Neural progenitor cell (in vitro differentiated cells): ENCODE measurements at regions not wholly inside any gene's neighbourhood (a gene's known extent, or its start where the extent isn't known, plus 50 kb on each side); places are given as distances from the start of the nearest gene placed in this dataset.
A peak's percentile ranks its signal among the peaks of the same experiment; 100 is the strongest.

Experiments used
- DNase-seq: peaks from one replicate; pipeline ENCODE4 v3.0.0-alpha.2; 2016; ENCODE audit warnings: low spot score
- H2AFZ ChIP-seq: fragments of 200-600 bp; sonication (generic); replicated peaks from 2 replicates; pipeline ENCODE4 v1.6.1; 2016; ENCODE audit warnings: antibody characterized with exemption
- H3F3A ChIP-seq: fragments of 200-600 bp; sonication (generic); 2 replicates; pipeline ENCODE4 v1.6.1; 2016; ENCODE audit warnings: antibody characterized with exemption, low read depth
- H3K27ac ChIP-seq: fragments of 200-600 bp; sonication (generic); 2 replicates; pipeline ENCODE4 v1.5.1; 2016; ENCODE audit warnings: mild to moderate bottlenecking
- H3K27me3 ChIP-seq: fragments of 200-600 bp; sonication (generic); 2 replicates; pipeline ENCODE4 v1.6.1; 2016; ENCODE audit warnings: mild to moderate bottlenecking, moderate library complexity
- H3K36me3 ChIP-seq: fragments of 200-600 bp; sonication (generic); 2 replicates; pipeline ENCODE4 v1.5.1; 2016
- H3K4me1 ChIP-seq: fragments of 200-600 bp; sonication (generic); 2 replicates; pipeline ENCODE4 v1.6.1; 2016; ENCODE audit warnings: mixed run types
- H3K4me2 ChIP-seq: fragments of 200-600 bp; sonication (generic); 2 replicates; pipeline ENCODE4 v1.6.1; 2016
- H3K4me3 ChIP-seq: fragments of 200-600 bp; sonication (generic); 2 replicates; pipeline ENCODE4 v1.5.1; 2016
- H3K79me2 ChIP-seq: fragments of 200-600 bp; sonication (generic); 2 replicates; pipeline ENCODE4 v1.6.1; 2016; ENCODE audit warnings: low read depth
- H3K9ac ChIP-seq: fragments of 200-600 bp; sonication (generic); 2 replicates; pipeline ENCODE4 v1.6.1; 2016
- H3K9me3 ChIP-seq: fragments of 200-600 bp; sonication (generic); 2 replicates; pipeline ENCODE4 v1.5.1; 2016; ENCODE audit warnings: low read depth
- H4K20me1 ChIP-seq: fragments of 200-600 bp; sonication (generic); 2 replicates; pipeline ENCODE4 v1.6.1; 2016; ENCODE audit warnings: low read depth
- H3K27ac Mint-ChIP-seq: 3 replicates; pipeline ENCODE4 v1.8.0; 2021; ENCODE audit warnings: mixed read lengths
- H3K27me3 Mint-ChIP-seq: 2 replicates; pipeline ENCODE4 v1.8.0; 2022; ENCODE audit warnings: low read depth, mild to moderate bottlenecking, inconsistent platforms, moderate library complexity, mixed read lengths; ENCODE audit not compliant: insufficient read depth
- H3K36me3 Mint-ChIP-seq: 3 replicates; pipeline ENCODE4 v1.8.0; 2021; ENCODE audit warnings: mixed read lengths
- H3K4me1 Mint-ChIP-seq: 3 replicates; pipeline ENCODE4 v1.8.0; 2021; ENCODE audit warnings: mixed read lengths
- H3K4me3 Mint-ChIP-seq: 3 replicates; pipeline ENCODE4 v1.8.0; 2021; ENCODE audit warnings: mild to moderate bottlenecking, moderate library complexity, mixed read lengths
- H3K9me3 Mint-ChIP-seq: 3 replicates; pipeline ENCODE4 v1.8.0; 2020; ENCODE audit warnings: mixed read lengths
- EZH2 ChIP-seq: fragments of 200-600 bp; sonication (generic); IDR thresholded peaks from 2 replicates; pipeline ENCODE4 v1.6.1; 2017; ENCODE audit warnings: antibody characterized with exemption, mild to moderate bottlenecking, moderate library complexity
- EZH2phosphoT487 ChIP-seq: fragments of 200-600 bp; sonication (generic); IDR thresholded peaks from 2 replicates; pipeline ENCODE4 v1.6.1; 2017; ENCODE audit warnings: antibody characterized with exemption
- TF ChIP-seq, protein P1 (sequence below): fragments of 200-600 bp; sonication (generic); IDR thresholded peaks from 2 replicates; pipeline ENCODE4 v1.5.1; 2017; ENCODE audit warnings: antibody characterized with exemption, mild to moderate bottlenecking

DNA sequence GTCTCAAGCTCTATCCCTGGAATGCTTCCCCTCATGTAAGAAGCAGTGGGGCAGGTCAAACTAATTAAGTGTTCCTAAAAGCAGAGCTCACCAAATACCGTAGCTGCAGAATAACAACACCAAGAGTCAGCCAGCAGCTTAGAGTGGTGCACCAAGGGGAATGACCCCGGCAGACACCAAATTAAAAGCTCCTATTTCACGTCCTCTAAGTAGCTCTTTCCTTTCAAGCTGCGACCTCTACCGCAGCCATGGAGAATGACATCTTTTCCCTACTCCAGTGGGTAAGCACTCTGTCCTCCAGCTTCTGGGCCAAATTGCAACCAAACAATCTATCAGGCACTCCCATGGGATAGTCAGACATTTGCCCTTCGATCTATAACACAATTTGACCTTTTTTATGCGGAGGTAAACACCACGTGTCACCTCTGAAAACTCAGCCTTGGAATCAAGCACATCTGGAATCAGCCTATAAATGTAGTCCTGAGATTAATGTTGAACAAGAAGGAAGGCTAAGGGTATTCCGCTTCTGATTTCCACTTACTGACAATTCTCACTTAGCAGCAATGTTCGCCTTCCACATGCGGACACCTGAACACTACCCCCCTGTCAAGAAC is 67.6 kb upstream of the CDKN3 start:
- Mint-ChIP-seq H3K4me1 (peaks cover 5% of the 10 kb centered on the region), H3K27me3 (no peaks in the 10 kb centered on the region), H3K4me3 (no peak overlapping the region), H3K36me3 (no peaks in the 10 kb centered on the region), H3K9me3 (no peaks in the 10 kb centered on the region), H3K27ac (peak overlapping the region; percentile 33)
- no peaks in the 10 kb centered on the region for H3K36me3 ChIP-seq
- H3K4me3 ChIP-seq, result no peak overlapping the region
- H4K20me1 ChIP-seq, result no peaks in the 10 kb centered on the region
- H3K79me2 ChIP-seq, result no peaks in the 10 kb centered on the region
- H3K4me2 ChIP-seq, result peak overlapping the region; percentile 27
- H3F3A ChIP-seq, result peaks cover 15% of the 10 kb centered on the region
- TF ChIP-seq, protein P1, sequence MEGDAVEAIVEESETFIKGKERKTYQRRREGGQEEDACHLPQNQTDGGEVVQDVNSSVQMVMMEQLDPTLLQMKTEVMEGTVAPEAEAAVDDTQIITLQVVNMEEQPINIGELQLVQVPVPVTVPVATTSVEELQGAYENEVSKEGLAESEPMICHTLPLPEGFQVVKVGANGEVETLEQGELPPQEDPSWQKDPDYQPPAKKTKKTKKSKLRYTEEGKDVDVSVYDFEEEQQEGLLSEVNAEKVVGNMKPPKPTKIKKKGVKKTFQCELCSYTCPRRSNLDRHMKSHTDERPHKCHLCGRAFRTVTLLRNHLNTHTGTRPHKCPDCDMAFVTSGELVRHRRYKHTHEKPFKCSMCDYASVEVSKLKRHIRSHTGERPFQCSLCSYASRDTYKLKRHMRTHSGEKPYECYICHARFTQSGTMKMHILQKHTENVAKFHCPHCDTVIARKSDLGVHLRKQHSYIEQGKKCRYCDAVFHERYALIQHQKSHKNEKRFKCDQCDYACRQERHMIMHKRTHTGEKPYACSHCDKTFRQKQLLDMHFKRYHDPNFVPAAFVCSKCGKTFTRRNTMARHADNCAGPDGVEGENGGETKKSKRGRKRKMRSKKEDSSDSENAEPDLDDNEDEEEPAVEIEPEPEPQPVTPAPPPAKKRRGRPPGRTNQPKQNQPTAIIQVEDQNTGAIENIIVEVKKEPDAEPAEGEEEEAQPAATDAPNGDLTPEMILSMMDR, result peak; percentile 80
- TF ChIP-seq EZH2phosphoT487 (peak; percentile 22), EZH2 (no peak)
- no peaks in the 10 kb centered on the region for H3K9me3 ChIP-seq
- no peaks in the 10 kb centered on the region for H3K27me3 ChIP-seq
- H3K9ac ChIP-seq, result no peak overlapping the region
- H3K27ac ChIP-seq, result no peak overlapping the region
- H2AFZ ChIP-seq, result no peak overlapping the region
- peaks cover 11% of the 10 kb centered on the region for H3K4me1 ChIP-seq
- peak; percentile 93 for DNase-seq

- Mint-ChIP-seq H3K4me3 (no peak overlapping the region), H3K27ac (no peak overlapping the region), H3K27me3 (no peaks in the 10 kb centered on the region), H3K4me1 (peaks cover 5% of the 10 kb centered on the region), H3K9me3 (no peaks in the 10 kb centered on the region), H3K36me3 (no peaks in the 10 kb centered on the region)
- no peak overlapping the region for H3K4me3 ChIP-seq
- no peaks in the 10 kb centered on the region for H3K79me2 ChIP-seq
- no peaks in the 10 kb centered on the region for H3K36me3 ChIP-seq
- H3K27me3 ChIP-seq, result no peaks in the 10 kb centered on the region
- H3K9me3 ChIP-seq, result no peaks in the 10 kb centered on the region
- no peak for DNase-seq
- H3K9ac ChIP-seq, result no peak overlapping the region
- peaks cover 11% of the 10 kb centered on the region for H3K4me1 ChIP-seq
- no peak overlapping the region for H3K27ac ChIP-seq
- H3F3A ChIP-seq, result peaks cover 15% of the 10 kb centered on the region
- H2AFZ ChIP-seq, result no peak overlapping the region
- H3K4me2 ChIP-seq, result no peak overlapping the region
- no peaks in the 10 kb centered on the region for H4K20me1 ChIP-seq
- TF ChIP-seq, protein P1, result no peak
- no peak for TF ChIP-seq EZH2phosphoT487
- TF ChIP-seq EZH2, result no peak
These were observed 65.9 kb upstream of the CDKN3 start for GRCh38 chr14:54330876-54331275.

DNA sequence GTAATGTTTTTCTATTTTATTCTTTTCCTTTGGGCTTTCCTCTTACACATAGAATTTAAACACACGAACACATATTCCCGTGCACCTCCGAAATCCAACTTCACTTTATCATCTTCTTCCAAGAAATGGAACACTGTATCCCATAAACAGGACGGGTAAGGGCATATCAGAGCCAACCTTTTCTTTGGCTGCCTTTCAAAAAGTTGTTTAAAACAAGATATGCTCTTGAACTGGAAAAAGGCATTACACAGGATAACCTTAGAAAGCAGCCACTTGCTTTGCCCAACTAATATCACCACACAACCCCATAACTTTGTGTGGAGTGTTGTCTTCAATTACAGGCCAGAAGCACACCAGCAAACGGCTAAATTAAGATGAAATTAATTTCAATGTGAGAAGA is 65.3 kb upstream of the CDKN3 start:
- no peak for DNase-seq
- Histone ChIP-seq H4K20me1 (no peaks in the 10 kb centered on the region), H3K9me3 (no peaks in the 10 kb centered on the region), H3K4me2 (no peak overlapping the region), H3K27ac (no peak overlapping the region), H3K79me2 (no peaks in the 10 kb centered on the region), H3K4me3 (no peak overlapping the region), H3K4me1 (peaks cover 11% of the 10 kb centered on the region), H2AFZ (no peak overlapping the region), H3F3A (peaks cover 15% of the 10 kb centered on the region), H3K27me3 (no peaks in the 10 kb centered on the region), H3K9ac (no peak overlapping the region), H3K36me3 (no peaks in the 10 kb centered on the region)
- TF ChIP-seq, protein P1, result no peak
- TF ChIP-seq EZH2phosphoT487 (no peak), EZH2 (no peak)
- Mint-ChIP-seq H3K4me3 (no peak overlapping the region), H3K36me3 (no peaks in the 10 kb centered on the region), H3K9me3 (no peaks in the 10 kb centered on the region), H3K4me1 (peaks cover 5% of the 10 kb centered on the region), H3K27me3 (no peaks in the 10 kb centered on the region), H3K27ac (no peak overlapping the region)
